GM12801 (cell line): ENCODE measurements at regions not wholly inside any gene's neighbourhood (a gene's known extent, or its start where the extent isn't known, plus 50 kb on each side); places are given as distances from the start of the nearest gene placed in this dataset.

ENCODE experiments used
- CTCF ChIP-seq: IDR thresholded peaks from one replicate; pipeline ENCODE4 v1.5.1; 2011; ENCODE audit warnings: control low read depth; ENCODE audit not compliant: insufficient read length; ENCODE audit errors: extremely low read depth

GRCh38 chr1:208536212-208536611 lies 292.0 kb upstream of the PLXNA2 start:
- no peak for TF ChIP-seq CTCF

GRCh38 chr1:208537198-208537597 lies 293.0 kb upstream of the PLXNA2 start:
- no peak for TF ChIP-seq CTCF

GRCh38 chr1:208538078-208538477 lies 293.9 kb upstream of the PLXNA2 start:
- no peak for TF ChIP-seq CTCF

- no peak for TF ChIP-seq CTCF
These were observed 294.4 kb upstream of the PLXNA2 start for GRCh38 chr1:208538587-208538986.

GRCh38 chr1:208540724-208541123 lies 296.5 kb upstream of the PLXNA2 start:
- TF ChIP-seq CTCF, result no peak

- no peak for TF ChIP-seq CTCF
These were observed 297.2 kb upstream of the PLXNA2 start for GRCh38 chr1:208541225-208541855.

GRCh38 chr1:208542309-208542708 lies 298.1 kb upstream of the PLXNA2 start:
- TF ChIP-seq CTCF, result no peak
